Fibroblast of mammary gland (primary cell): ENCODE measurements at regions not wholly inside any gene's neighbourhood (a gene's known extent, or its start where the extent isn't known, plus 50 kb on each side); places are given as distances from the start of the nearest gene placed in this dataset.

Experiments
- DNase-seq: peaks from one replicate; pipeline ENCODE4 v3.0.0-alpha.2; 2010; ENCODE audit warnings: low read depth
- H3K4me3 ChIP-seq: 2 replicates; pipeline ENCODE4 v1.5.1; 2011; ENCODE audit warnings: low read depth, mild to moderate bottlenecking, low read length, moderate library complexity; ENCODE audit not compliant: control insufficient read depth
- TF ChIP-seq, protein P1 (sequence below): conservative IDR thresholded peaks from 2 replicates; pipeline ENCODE4 v1.5.1; 2011; ENCODE audit warnings: low read depth, low read length, inconsistent platforms; ENCODE audit not compliant: control insufficient read depth, insufficient read depth

DNA sequence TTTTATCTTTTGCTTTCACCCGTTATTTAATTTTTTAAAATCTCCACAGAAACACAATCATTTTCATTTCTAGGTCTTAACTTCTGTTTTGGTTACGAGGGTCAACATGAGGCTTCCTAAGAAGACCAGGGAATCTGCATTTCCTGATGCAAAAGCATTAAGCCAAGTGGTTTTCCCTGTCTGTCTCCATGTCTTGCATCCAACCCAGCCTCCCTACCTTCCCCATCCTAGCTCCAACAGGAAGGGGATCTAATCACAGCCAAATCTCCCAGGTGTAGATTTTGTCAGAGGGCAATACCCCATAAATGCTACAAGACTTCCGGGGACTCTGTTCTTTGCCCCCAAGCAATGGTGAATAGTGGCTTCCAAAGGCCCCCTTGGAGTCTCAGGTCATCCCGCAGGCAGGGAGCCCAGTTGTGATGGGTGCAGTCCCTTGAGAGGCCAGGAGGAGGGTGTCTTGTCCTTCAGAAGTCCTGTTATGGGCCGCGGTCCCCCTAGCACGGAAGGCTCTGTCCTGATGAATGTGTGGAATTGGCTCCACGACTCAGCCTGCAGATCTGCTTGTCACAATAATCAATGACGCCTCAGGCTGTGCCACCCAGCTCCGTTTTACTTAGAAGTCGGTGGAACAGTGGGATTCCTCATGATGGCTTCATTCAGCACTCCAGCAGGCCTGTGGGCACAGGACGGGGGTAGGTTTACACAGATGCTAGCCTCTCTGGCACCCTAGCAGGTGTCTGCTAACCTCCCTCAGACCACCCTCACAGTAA lies 141.1 kb downstream of the RGS9 start:
- peak; percentile 41 for DNase-seq
- TF ChIP-seq, protein P1, sequence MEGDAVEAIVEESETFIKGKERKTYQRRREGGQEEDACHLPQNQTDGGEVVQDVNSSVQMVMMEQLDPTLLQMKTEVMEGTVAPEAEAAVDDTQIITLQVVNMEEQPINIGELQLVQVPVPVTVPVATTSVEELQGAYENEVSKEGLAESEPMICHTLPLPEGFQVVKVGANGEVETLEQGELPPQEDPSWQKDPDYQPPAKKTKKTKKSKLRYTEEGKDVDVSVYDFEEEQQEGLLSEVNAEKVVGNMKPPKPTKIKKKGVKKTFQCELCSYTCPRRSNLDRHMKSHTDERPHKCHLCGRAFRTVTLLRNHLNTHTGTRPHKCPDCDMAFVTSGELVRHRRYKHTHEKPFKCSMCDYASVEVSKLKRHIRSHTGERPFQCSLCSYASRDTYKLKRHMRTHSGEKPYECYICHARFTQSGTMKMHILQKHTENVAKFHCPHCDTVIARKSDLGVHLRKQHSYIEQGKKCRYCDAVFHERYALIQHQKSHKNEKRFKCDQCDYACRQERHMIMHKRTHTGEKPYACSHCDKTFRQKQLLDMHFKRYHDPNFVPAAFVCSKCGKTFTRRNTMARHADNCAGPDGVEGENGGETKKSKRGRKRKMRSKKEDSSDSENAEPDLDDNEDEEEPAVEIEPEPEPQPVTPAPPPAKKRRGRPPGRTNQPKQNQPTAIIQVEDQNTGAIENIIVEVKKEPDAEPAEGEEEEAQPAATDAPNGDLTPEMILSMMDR: peak; percentile 52
- H3K4me3 ChIP-seq: no peak overlapping the region

DNA sequence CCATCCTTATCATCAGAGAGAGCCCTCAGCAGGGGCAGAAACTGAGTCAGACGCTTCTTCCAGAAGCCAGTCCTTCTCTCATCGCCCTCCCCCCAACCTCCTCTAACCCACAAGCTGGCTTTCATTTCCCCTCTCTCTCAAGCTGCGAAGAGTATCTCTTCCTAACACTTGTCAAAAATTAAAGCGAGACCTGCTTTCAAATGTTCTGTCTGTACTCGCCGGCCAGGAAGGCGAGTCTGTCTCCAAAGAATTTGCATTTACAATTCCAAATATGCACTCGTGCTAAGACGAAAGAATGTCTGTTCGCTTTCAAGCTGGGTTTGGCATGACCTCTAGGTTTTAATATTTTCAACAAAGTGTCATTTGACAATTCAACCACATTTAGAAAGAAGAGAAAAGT lies 140.4 kb downstream of the RGS9 start:
- no peak for DNase-seq
- TF ChIP-seq, protein P1: no peak
- H3K4me3 ChIP-seq: no peak overlapping the region
